HCT116 (cell line): ENCODE measurements at regions not wholly inside any gene's neighbourhood (a gene's known extent, or its start where the extent isn't known, plus 50 kb on each side); places are given as distances from the start of the nearest gene placed in this dataset.

ENCODE experiments used
- ELF1 ChIP-seq: IDR thresholded peaks from 2 replicates; pipeline ENCODE4 v1.6.1; 2012; ENCODE audit warnings: low read depth, borderline replicate concordance
- EZH2 ChIP-seq: fragments of 200-600 bp; sonication (generic); IDR thresholded peaks from 2 replicates; pipeline ENCODE4 v1.6.1; 2017; ENCODE audit warnings: antibody characterized with exemption, mixed run types
- POLR2A ChIP-seq: IDR thresholded peaks from 2 replicates; pipeline ENCODE4 v1.7.0; 2011; ENCODE audit warnings: borderline replicate concordance; ENCODE audit not compliant: insufficient read depth, insufficient read length; ENCODE audit errors: extremely low read depth
- POLR2AphosphoS5 ChIP-seq: IDR thresholded peaks from 2 replicates; pipeline ENCODE4 v1.6.1; 2011; ENCODE audit warnings: mild to moderate bottlenecking, low read depth, low read length, moderate library complexity
- SIN3A ChIP-seq: IDR thresholded peaks from 2 replicates; pipeline ENCODE4 v1.6.1; 2012; ENCODE audit warnings: low read depth
- TCF7L2 ChIP-seq: IDR thresholded peaks from 2 replicates; pipeline ENCODE4 v1.7.0; 2011; ENCODE audit warnings: borderline replicate concordance, inconsistent platforms; ENCODE audit not compliant: insufficient read depth, insufficient read length; ENCODE audit errors: extremely low read depth
- YY1 ChIP-seq: IDR thresholded peaks from 2 replicates; pipeline ENCODE4 v1.6.1; 2011; ENCODE audit warnings: low read length, low read depth, moderate library complexity, mild to moderate bottlenecking; ENCODE audit not compliant: insufficient replicate concordance; ENCODE audit errors: extremely low read depth
- ZFX ChIP-seq: fragments of 450-650 bp; IDR thresholded peaks from 2 replicates; pipeline ENCODE4 v1.6.1; 2017
- TF ChIP-seq, protein P1 (sequence below), 3 experiments: fragments of 200-600 bp in 1 of 3; sonication (generic) in 1 of 3; IDR thresholded peaks in 2 of 3; conservative IDR thresholded peaks in 1 of 3; 2 replicates each; pipeline ENCODE4 v1.5.1; 2012 to 2017; ENCODE audit warnings: low read depth in 2 of 3, low read length in 2 of 3, antibody characterized with exemption in 1 of 3, borderline replicate concordance in 1 of 3, control low read depth in 1 of 3, mild to moderate bottlenecking in 1 of 3, mixed read lengths in 1 of 3, mixed run types in 1 of 3, moderate library complexity in 1 of 3; ENCODE audit not compliant: insufficient read depth in 1 of 3
- TF ChIP-seq, protein P2 (sequence below): IDR thresholded peaks from 2 replicates; pipeline ENCODE4 v1.6.1; 2012
- TF ChIP-seq, protein P3 (sequence below): IDR thresholded peaks from 2 replicates; pipeline ENCODE4 v1.6.1; 2012; ENCODE audit warnings: low read depth

DNA sequence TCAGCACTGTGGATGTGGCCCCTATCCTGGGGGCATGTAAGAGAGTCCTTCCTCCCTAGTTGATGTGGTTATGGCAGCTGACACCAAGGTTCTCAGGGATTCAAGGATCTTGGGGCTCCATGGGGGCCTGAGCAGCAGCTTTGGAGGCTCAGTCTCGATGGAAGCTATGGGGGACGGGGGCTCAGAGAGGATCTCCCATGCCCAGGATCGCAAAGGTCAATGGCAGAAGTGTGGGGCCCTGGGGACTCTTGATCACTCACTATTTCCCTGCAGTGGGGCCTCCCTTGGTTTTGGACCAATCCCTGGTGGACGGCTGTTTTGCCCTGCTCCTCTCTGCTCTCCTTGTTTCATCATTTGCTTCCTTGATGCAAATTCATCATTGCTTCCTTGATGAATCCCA is 885.9 kb downstream of the CDH8 start:
- TF ChIP-seq SIN3A (no peak), POLR2A (no peak), EZH2 (no peak), ELF1 (no peak), YY1 (no peak), TCF7L2 (no peak), POLR2AphosphoS5 (no peak), ZFX (no peak)
- TF ChIP-seq, protein P1, sequence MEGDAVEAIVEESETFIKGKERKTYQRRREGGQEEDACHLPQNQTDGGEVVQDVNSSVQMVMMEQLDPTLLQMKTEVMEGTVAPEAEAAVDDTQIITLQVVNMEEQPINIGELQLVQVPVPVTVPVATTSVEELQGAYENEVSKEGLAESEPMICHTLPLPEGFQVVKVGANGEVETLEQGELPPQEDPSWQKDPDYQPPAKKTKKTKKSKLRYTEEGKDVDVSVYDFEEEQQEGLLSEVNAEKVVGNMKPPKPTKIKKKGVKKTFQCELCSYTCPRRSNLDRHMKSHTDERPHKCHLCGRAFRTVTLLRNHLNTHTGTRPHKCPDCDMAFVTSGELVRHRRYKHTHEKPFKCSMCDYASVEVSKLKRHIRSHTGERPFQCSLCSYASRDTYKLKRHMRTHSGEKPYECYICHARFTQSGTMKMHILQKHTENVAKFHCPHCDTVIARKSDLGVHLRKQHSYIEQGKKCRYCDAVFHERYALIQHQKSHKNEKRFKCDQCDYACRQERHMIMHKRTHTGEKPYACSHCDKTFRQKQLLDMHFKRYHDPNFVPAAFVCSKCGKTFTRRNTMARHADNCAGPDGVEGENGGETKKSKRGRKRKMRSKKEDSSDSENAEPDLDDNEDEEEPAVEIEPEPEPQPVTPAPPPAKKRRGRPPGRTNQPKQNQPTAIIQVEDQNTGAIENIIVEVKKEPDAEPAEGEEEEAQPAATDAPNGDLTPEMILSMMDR (IDR thresholded peaks at IDR 0.05 in 2 of 3, conservative IDR thresholded peaks at IDR 0.05 in 1 of 3; ENCODE audit: borderline replicate concordance in 1 of 3, insufficient read depth in 1 of 3, low read depth in 2 of 3, low read length in 2 of 3), result no peak
- TF ChIP-seq, protein P2, sequence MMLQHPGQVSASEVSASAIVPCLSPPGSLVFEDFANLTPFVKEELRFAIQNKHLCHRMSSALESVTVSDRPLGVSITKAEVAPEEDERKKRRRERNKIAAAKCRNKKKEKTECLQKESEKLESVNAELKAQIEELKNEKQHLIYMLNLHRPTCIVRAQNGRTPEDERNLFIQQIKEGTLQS, result no peak
- TF ChIP-seq, protein P3, sequence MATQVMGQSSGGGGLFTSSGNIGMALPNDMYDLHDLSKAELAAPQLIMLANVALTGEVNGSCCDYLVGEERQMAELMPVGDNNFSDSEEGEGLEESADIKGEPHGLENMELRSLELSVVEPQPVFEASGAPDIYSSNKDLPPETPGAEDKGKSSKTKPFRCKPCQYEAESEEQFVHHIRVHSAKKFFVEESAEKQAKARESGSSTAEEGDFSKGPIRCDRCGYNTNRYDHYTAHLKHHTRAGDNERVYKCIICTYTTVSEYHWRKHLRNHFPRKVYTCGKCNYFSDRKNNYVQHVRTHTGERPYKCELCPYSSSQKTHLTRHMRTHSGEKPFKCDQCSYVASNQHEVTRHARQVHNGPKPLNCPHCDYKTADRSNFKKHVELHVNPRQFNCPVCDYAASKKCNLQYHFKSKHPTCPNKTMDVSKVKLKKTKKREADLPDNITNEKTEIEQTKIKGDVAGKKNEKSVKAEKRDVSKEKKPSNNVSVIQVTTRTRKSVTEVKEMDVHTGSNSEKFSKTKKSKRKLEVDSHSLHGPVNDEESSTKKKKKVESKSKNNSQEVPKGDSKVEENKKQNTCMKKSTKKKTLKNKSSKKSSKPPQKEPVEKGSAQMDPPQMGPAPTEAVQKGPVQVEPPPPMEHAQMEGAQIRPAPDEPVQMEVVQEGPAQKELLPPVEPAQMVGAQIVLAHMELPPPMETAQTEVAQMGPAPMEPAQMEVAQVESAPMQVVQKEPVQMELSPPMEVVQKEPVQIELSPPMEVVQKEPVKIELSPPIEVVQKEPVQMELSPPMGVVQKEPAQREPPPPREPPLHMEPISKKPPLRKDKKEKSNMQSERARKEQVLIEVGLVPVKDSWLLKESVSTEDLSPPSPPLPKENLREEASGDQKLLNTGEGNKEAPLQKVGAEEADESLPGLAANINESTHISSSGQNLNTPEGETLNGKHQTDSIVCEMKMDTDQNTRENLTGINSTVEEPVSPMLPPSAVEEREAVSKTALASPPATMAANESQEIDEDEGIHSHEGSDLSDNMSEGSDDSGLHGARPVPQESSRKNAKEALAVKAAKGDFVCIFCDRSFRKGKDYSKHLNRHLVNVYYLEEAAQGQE, result no peak
